GM21825 (cell line): ENCODE measurements at regions not wholly inside any gene's neighbourhood (a gene's known extent, or its start where the extent isn't known, plus 50 kb on each side); places are given as distances from the start of the nearest gene placed in this dataset.

Experiments
- ATAC-seq: cut with Tn5 transposase; IDR thresholded peaks from one replicate; pipeline ENCODE4 v1.9.1; 2021; ENCODE audit warnings: mild to moderate bottlenecking, moderate library complexity; ENCODE audit not compliant: unreplicated experiment

- ATAC-seq, result no peak
These were observed 168.4 kb downstream of the ZFP36L2 start for GRCh38 chr2:43057742-43058725.

- no peak for ATAC-seq
These were observed 169.2 kb downstream of the ZFP36L2 start for GRCh38 chr2:43057026-43057741.

GRCh38 chr2:43055985-43056384, 170.4 kb downstream of the ZFP36L2 start:
- ATAC-seq, result no peak

- no peak for ATAC-seq
These were observed 171.1 kb downstream of the ZFP36L2 start for GRCh38 chr2:43055086-43055912.

GRCh38 chr2:43054367-43054766, 172.0 kb downstream of the ZFP36L2 start:
- ATAC-seq, result no peak

- no peak for ATAC-seq
These were observed 173.5 kb downstream of the ZFP36L2 start for GRCh38 chr2:43052944-43053306.

GRCh38 chr2:43052204-43052943, 174.0 kb downstream of the ZFP36L2 start:
- no peak for ATAC-seq

GRCh38 chr2:43051338-43051737, 175.1 kb downstream of the ZFP36L2 start:
- ATAC-seq, result no peak

- no peak for ATAC-seq
These were observed 175.5 kb downstream of the ZFP36L2 start for GRCh38 chr2:43050866-43051265.

GRCh38 chr2:43049836-43050801, 176.3 kb downstream of the ZFP36L2 start:
- no peak for ATAC-seq

GRCh38 chr2:43047187-43047780, 179.1 kb downstream of the ZFP36L2 start:
- ATAC-seq, result no peak

GRCh38 chr2:43045866-43046265, 180.5 kb downstream of the ZFP36L2 start:
- no peak for ATAC-seq

- no peak for ATAC-seq
These were observed 182.2 kb downstream of the ZFP36L2 start for GRCh38 chr2:43044093-43044681.

- no peak for ATAC-seq
These were observed 182.9 kb downstream of the ZFP36L2 start for GRCh38 chr2:43043553-43043870.

GRCh38 chr2:43041661-43042360, 184.6 kb downstream of the ZFP36L2 start:
- no peak for ATAC-seq

- ATAC-seq, result no peak
These were observed 185.2 kb downstream of the ZFP36L2 start for GRCh38 chr2:43041173-43041591.

- no peak for ATAC-seq
These were observed 186.1 kb downstream of the ZFP36L2 start for GRCh38 chr2:43040084-43040854.
